ENCODE measurements at regions not wholly inside any gene's neighbourhood (a gene's known extent, or its start where the extent isn't known, plus 50 kb on each side); places are given as distances from the start of the nearest gene placed in this dataset.

GRCh38 chr2:106977717-106978116 is 91.8 kb upstream of the ST6GAL2 start:
- intact Hi-C loops (cut with DNase I), result no loop called here
- H3K4me1 ChIP-seq, result no peaks in the 10 kb centered on the region

GRCh38 chr2:106978647-106979046 is 92.7 kb upstream of the ST6GAL2 start:
- no peak for TF ChIP-seq CTCF (IDR thresholded peaks at IDR 0.05)
- no peak for DNase-seq (ENCODE audit: low spot score in 2 of 2)
- H3K9me3 ChIP-seq, result no peaks in the 10 kb centered on the region
- H3K4me3 ChIP-seq, result no peak overlapping the region
- no peak overlapping the region for H3K27ac ChIP-seq
- H3K36me3 ChIP-seq, result no peaks in the 10 kb centered on the region
- intact Hi-C loops (cut with DNase I), result no loop called here
- no peaks in the 10 kb centered on the region for H3K4me1 ChIP-seq
- H3K27me3 ChIP-seq, result no peaks in the 10 kb centered on the region

More at GRCh38 chr2:106977717-106978116, 91.8 kb upstream of the ST6GAL2 start:
- no peaks in the 10 kb centered on the region for H3K9me3 ChIP-seq
- H3K27ac ChIP-seq, result no peak overlapping the region
- TF ChIP-seq CTCF (IDR thresholded peaks at IDR 0.05), result no peak
- H3K27me3 ChIP-seq, result no peaks in the 10 kb centered on the region
- H3K36me3 ChIP-seq, result no peaks in the 10 kb centered on the region
- no peak overlapping the region for H3K4me3 ChIP-seq
- DNase-seq (ENCODE audit: low spot score in 2 of 2), result no peak

GRCh38 chr2:106981491-106981890 is 95.5 kb upstream of the ST6GAL2 start:
- Histone ChIP-seq H3K9me3 (no peaks in the 10 kb centered on the region), H3K27ac (no peak overlapping the region), H3K27me3 (no peaks in the 10 kb centered on the region), H3K4me1 (no peaks in the 10 kb centered on the region), H3K4me3 (no peak overlapping the region), H3K36me3 (no peaks in the 10 kb centered on the region)
- intact Hi-C loops (cut with DNase I), result no loop called here
- no peak for TF ChIP-seq CTCF (IDR thresholded peaks at IDR 0.05)
- no peak for DNase-seq (ENCODE audit: low spot score in 2 of 2)

GRCh38 chr2:106982350-106982749 is 96.4 kb upstream of the ST6GAL2 start:
- Histone ChIP-seq H3K27ac (no peak overlapping the region), H3K4me3 (no peak overlapping the region), H3K4me1 (no peaks in the 10 kb centered on the region), H3K9me3 (no peaks in the 10 kb centered on the region), H3K27me3 (no peaks in the 10 kb centered on the region), H3K36me3 (no peaks in the 10 kb centered on the region)
- TF ChIP-seq CTCF (IDR thresholded peaks at IDR 0.05), result no peak
- intact Hi-C loops (cut with DNase I), result no loop called here
- DNase-seq (ENCODE audit: low spot score in 2 of 2), result no peak

GRCh38 chr2:106983305-106983704 is 97.3 kb upstream of the ST6GAL2 start:
- Histone ChIP-seq H3K4me3 (no peak overlapping the region), H3K36me3 (no peaks in the 10 kb centered on the region), H3K9me3 (no peaks in the 10 kb centered on the region), H3K27me3 (no peaks in the 10 kb centered on the region), H3K27ac (no peak overlapping the region), H3K4me1 (no peaks in the 10 kb centered on the region)
- no peak for DNase-seq (ENCODE audit: low spot score in 2 of 2)
- no peak for TF ChIP-seq CTCF (IDR thresholded peaks at IDR 0.05)
- intact Hi-C loops (cut with DNase I), result no loop called here

GRCh38 chr2:106988361-106988760 is 102.4 kb upstream of the ST6GAL2 start:
- no peak overlapping the region for H3K4me3 ChIP-seq
- H3K9me3 ChIP-seq, result no peaks in the 10 kb centered on the region
- H3K27ac ChIP-seq, result no peak overlapping the region
- intact Hi-C loops (cut with DNase I), result no loop called here
- H3K4me1 ChIP-seq, result no peaks in the 10 kb centered on the region
- no peaks in the 10 kb centered on the region for H3K27me3 ChIP-seq
- TF ChIP-seq CTCF (IDR thresholded peaks at IDR 0.05), result no peak
- no peak for DNase-seq (ENCODE audit: low spot score in 2 of 2)
- no peaks in the 10 kb centered on the region for H3K36me3 ChIP-seq
